Uterus (tissue), 3 donors: ENCODE measurements at regions not wholly inside any gene's neighbourhood (a gene's known extent, or its start where the extent isn't known, plus 50 kb on each side); places are given as distances from the start of the nearest gene placed in this dataset.

Source experiments
- DNase-seq, 2 donors: peaks; one replicate each; pipeline ENCODE4 v3.0.0-alpha.2; 2019 to 2020
- H3K27ac ChIP-seq, 2 donors: fragments of 200-600 bp; sonication (generic); 1 replicate in 1 of 2; 2 replicates in 1 of 2; pipeline ENCODE4 v1.5.1; 2016 to 2018
- H3K27me3 ChIP-seq, 2 donors: fragments of 200-600 bp; sonication (generic); one replicate each; pipeline ENCODE4 v1.5.1; 2018 to 2019; ENCODE audit warnings: control low read depth in 1 of 2
- H3K36me3 ChIP-seq, 2 donors: fragments of 200-600 bp; sonication (generic); one replicate each; pipeline ENCODE4 v1.5.1; 2019; ENCODE audit warnings: control low read depth in 1 of 2
- H3K4me1 ChIP-seq, 2 donors: fragments of 200-600 bp; sonication (generic); one replicate each; pipeline ENCODE4 v1.5.1; 2018 to 2019; ENCODE audit warnings: control low read depth in 1 of 2
- H3K4me3 ChIP-seq, 2 donors: fragments of 200-600 bp; sonication (generic); 1 replicate in 1 of 2; 2 replicates in 1 of 2; pipeline ENCODE4 v1.5.1; 2018 to 2019; ENCODE audit warnings: mild to moderate bottlenecking in 1 of 2
- H3K9me3 ChIP-seq, 2 donors: fragments of 200-600 bp; sonication (generic); one replicate each; pipeline ENCODE4 v1.5.1; 2019; ENCODE audit warnings: control low read depth in 1 of 2
- POLR2A ChIP-seq, 2 donors: fragments of 450-650 bp; IDR thresholded peaks; one replicate each; pipeline ENCODE4 v1.6.1; 2016; ENCODE audit warnings: antibody characterized with exemption in 2 of 2, mild to moderate bottlenecking in 1 of 2, moderate library complexity in 1 of 2
- intact Hi-C: fragments of 100-400 bp; cut with DNase I; formaldehyde crosslinking; loops from one replicate; pipeline ENCODE4 v1.15.1; 2023; ENCODE audit warnings: low total_unique reads
- TF ChIP-seq, protein P1 (sequence below), 4 experiments: fragments of 200-600 bp in 2 of 4; fragments of 450-650 bp in 2 of 4; sonication (generic) in 2 of 4; IDR thresholded peaks; one replicate each; pipeline ENCODE4 v1.5.1; 2016 to 2019; ENCODE audit warnings: antibody characterized with exemption in 4 of 4, mild to moderate bottlenecking in 2 of 4, moderate library complexity in 1 of 4
- donor health status: DM: yes; HTN: yes; CAD: no.

DNA sequence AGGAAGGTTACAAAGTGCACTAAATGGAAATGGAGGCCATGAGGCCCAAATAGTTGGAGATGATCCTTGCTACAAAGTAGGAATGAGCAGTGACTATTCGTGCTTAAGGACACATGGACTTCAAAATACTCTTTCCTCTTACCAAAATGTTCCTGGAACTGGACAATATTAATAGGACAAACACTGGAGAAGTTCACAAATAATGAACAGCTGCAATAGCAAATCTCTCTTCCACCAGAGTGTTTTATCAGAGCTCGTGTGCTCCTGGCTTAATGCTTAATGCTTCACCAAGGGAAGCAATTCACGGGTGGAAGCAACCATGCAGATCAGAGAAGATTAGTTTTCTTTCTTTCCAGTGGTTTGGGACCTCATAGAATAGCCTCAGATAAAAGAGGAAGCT, 435.4 kb downstream of the BCKDHB start:
- no peak for TF ChIP-seq POLR2A (IDR thresholded peaks at IDR 0.05)
- TF ChIP-seq, protein P1, sequence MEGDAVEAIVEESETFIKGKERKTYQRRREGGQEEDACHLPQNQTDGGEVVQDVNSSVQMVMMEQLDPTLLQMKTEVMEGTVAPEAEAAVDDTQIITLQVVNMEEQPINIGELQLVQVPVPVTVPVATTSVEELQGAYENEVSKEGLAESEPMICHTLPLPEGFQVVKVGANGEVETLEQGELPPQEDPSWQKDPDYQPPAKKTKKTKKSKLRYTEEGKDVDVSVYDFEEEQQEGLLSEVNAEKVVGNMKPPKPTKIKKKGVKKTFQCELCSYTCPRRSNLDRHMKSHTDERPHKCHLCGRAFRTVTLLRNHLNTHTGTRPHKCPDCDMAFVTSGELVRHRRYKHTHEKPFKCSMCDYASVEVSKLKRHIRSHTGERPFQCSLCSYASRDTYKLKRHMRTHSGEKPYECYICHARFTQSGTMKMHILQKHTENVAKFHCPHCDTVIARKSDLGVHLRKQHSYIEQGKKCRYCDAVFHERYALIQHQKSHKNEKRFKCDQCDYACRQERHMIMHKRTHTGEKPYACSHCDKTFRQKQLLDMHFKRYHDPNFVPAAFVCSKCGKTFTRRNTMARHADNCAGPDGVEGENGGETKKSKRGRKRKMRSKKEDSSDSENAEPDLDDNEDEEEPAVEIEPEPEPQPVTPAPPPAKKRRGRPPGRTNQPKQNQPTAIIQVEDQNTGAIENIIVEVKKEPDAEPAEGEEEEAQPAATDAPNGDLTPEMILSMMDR (IDR thresholded peaks at IDR 0.05), result no peak
- H3K4me3 ChIP-seq, result no peak overlapping the region
- intact Hi-C loops, result loop anchor here (5.0 kb wide), 1 partner anchor 695 kb away; no protein-coding TSS in a partner anchor

DNA sequence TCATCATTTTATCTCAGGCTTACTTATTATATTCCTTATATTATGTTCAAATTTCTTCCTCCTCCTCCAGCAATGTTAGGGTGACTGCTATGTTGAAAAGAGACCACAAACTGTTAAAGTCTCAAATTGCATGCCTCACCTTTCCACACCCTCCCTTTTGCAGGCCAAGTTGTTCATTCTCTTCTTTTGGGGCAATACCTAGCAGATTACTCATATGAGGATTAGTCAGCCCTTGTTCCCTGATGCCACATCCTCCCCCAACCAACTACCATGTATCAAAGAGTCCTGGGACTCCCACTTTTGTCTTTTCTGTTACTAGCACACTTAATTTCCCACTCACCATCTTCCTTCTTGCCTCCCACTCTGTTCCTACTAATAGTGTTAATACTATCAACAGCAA, 434.7 kb downstream of the BCKDHB start:
- TF ChIP-seq, protein P1 (IDR thresholded peaks at IDR 0.05), result no peak
- no peak for TF ChIP-seq POLR2A (IDR thresholded peaks at IDR 0.05)
- no peaks in the 10 kb centered on the region for H3K36me3 ChIP-seq
- DNase-seq, result no peak
- no peak overlapping the region for H3K27ac ChIP-seq
- no peaks in the 10 kb centered on the region for H3K9me3 ChIP-seq
- intact Hi-C loops, result loop anchor here (5.0 kb wide), 1 partner anchor 694 kb away; no protein-coding TSS in a partner anchor
- H3K27me3 ChIP-seq, result no peaks in the 10 kb centered on the region
- no peak overlapping the region for H3K4me3 ChIP-seq
- no peaks in the 10 kb centered on the region for H3K4me1 ChIP-seq

More for the DNA sequence above, 435.4 kb downstream of the BCKDHB start:
- H3K9me3 ChIP-seq, result no peaks in the 10 kb centered on the region
- DNase-seq, result no peak
- H3K27me3 ChIP-seq, result no peaks in the 10 kb centered on the region
- no peaks in the 10 kb centered on the region for H3K4me1 ChIP-seq
- H3K36me3 ChIP-seq, result no peaks in the 10 kb centered on the region
- no peak overlapping the region for H3K27ac ChIP-seq

DNA sequence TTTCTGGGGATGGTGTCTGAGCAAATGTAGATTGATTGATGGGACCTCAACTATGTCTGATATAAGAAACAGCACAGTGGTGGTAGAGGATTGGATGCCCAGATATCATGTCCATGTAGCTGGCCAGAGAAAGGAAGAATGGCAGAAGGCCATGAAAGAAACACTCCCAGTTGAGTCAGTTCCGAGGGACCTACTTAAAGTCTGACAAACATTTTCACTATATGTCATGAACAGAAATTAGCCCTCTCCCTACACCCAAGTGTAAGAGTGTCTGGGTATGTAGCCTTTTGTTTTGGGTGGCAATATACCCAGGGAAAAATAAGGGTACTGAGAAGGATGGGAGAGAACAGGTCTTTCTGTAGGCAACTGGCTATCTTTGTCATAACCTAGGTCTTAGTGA, 434.2 kb downstream of the BCKDHB start:
- DNase-seq, result no peak
- H3K27ac ChIP-seq, result no peak overlapping the region
- H3K36me3 ChIP-seq, result no peaks in the 10 kb centered on the region
- H3K4me3 ChIP-seq, result no peak overlapping the region
- TF ChIP-seq, protein P1 (IDR thresholded peaks at IDR 0.05), result no peak
- TF ChIP-seq POLR2A (IDR thresholded peaks at IDR 0.05), result no peak
- no peaks in the 10 kb centered on the region for H3K4me1 ChIP-seq
- H3K9me3 ChIP-seq, result peaks cover 0 to 4% of the 10 kb centered on the region in 2 donors
- intact Hi-C loops, result loop anchor here (5.0 kb wide), 1 partner anchor 693 kb away; no protein-coding TSS in a partner anchor
- H3K27me3 ChIP-seq, result no peaks in the 10 kb centered on the region

DNA sequence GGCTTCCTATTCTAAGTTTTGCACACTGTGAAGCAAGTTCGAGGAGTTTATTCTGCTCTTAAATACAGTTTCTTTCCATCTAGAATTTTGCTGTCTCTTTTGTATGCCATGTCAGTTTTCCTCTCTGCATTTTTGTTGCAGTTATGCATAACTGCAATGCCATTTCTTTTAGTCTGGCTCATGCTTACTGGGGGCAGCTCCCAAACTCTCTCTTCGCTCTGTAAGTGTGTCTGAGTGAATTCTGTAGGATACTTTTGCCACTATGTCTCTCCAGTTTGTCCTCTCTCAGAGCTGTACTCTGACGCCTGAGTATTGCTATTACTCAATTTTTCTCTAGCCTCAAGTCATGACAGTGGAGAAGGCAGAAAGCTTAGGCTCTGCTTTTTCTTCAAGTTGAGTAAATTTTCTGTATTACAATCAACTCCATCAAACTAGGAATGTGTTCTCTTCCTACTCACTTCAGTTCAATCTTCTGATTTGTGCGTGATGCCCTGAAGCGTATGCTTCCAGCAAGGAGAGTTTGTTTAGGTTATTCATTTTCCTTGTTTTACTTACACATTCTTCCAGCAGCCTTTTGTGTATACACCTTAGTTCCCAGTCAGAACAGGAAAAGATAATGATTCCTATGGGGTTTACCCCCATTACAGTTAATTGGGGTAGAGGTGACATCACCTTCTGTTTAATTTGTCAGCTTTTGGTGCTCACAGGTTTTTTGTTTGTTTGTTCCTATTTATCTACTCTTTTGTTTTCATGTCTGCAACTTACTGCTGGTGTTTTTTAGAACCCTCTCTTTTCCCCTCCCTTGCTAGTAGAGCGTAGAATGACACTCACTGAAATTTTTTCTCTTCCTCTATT, 430.9 kb downstream of the BCKDHB start:
- intact Hi-C loops, result no loop called here

More for the DNA sequence above, 430.9 kb downstream of the BCKDHB start:
- TF ChIP-seq POLR2A (IDR thresholded peaks at IDR 0.05), result no peak
- TF ChIP-seq, protein P1 (IDR thresholded peaks at IDR 0.05), result no peak
- no peaks in the 10 kb centered on the region for H3K27me3 ChIP-seq
- DNase-seq, result no peak
- no peaks in the 10 kb centered on the region for H3K4me1 ChIP-seq
- no peak overlapping the region for H3K27ac ChIP-seq
- no peak overlapping the region for H3K4me3 ChIP-seq
- peaks cover 0 to 8% of the 10 kb centered on the region in 2 donors for H3K9me3 ChIP-seq
- H3K36me3 ChIP-seq, result no peaks in the 10 kb centered on the region
